Ovary (tissue), 7 donors: ENCODE measurements at regions not wholly inside any gene's neighbourhood (a gene's known extent, or its start where the extent isn't known, plus 50 kb on each side); places are given as distances from the start of the nearest gene placed in this dataset.

Experiments
- DNase-seq, 5 donors: peaks; one replicate each; pipeline ENCODE4 v3.0.0-alpha.2; 2019 to 2020
- H3K27ac ChIP-seq, 2 donors: fragments of 200-600 bp; one replicate each; pipeline versions ENCODE4 v1.5.1 to v1.8.0; 2019 to 2022
- H3K27me3 ChIP-seq: fragments of 200-600 bp; one replicate; pipeline ENCODE4 v1.8.0; 2022
- H3K36me3 ChIP-seq: fragments of 200-600 bp; sonication (generic); one replicate; pipeline ENCODE4 v1.5.1; 2019
- H3K4me1 ChIP-seq: one replicate; pipeline ENCODE4 v1.8.1; 2013; ENCODE audit warnings: mild to moderate bottlenecking, moderate library complexity; ENCODE audit not compliant: insufficient read depth
- H3K4me3 ChIP-seq: fragments of 200-600 bp; sonication (generic); one replicate; pipeline ENCODE4 v1.5.1; 2017
- H3K9me3 ChIP-seq, 2 donors: fragments of 200-600 bp in 1 of 2; sonication (generic) in 1 of 2; one replicate each; pipeline versions ENCODE4 v1.5.1 to v1.8.1; 2013 to 2019; ENCODE audit warnings: mild to moderate bottlenecking in 1 of 2, moderate library complexity in 1 of 2
- EP300 ChIP-seq: sonication (generic); formaldehyde crosslinking; IDR thresholded peaks from one replicate; pipeline ENCODE4 v1.6.1; 2017; ENCODE audit warnings: antibody characterized with exemption
- POLR2A ChIP-seq: fragments of 450-650 bp; IDR thresholded peaks from one replicate; pipeline ENCODE4 v1.6.1; 2017; ENCODE audit warnings: antibody characterized with exemption, mild to moderate bottlenecking, moderate library complexity
- WGBS, 3 donors: extraction: QIAGEN DNeasy Blood & Tissue Kit in 1 of 3; methylation state at CpG; one replicate each; pipeline versions ENCODE4 v1.1.5 to v1.1.7; 2013 to 2017; 5-methylcytosine and 5-hydroxymethylcytosine counted together
- intact Hi-C, 4 donors: fragments of 100-400 bp; cut with DNase I; formaldehyde crosslinking; loops; one replicate each; pipeline versions ENCODE4 v1.11.0 to v1.15.1; 2022 to 2023
- TF ChIP-seq, protein P1 (sequence below), 3 donors: fragments of 450-650 bp in 2 of 3; fragments of 200-600 bp in 1 of 3; IDR thresholded peaks; one replicate each; pipeline versions ENCODE4 v1.5.1 to v1.8.0; 2016 to 2022; ENCODE audit warnings: antibody characterized with exemption in 3 of 3, mild to moderate bottlenecking in 1 of 3
- donor health status: DM: no; HTN: no; CAD: no; lungs with moderate emphysema.
- donor health status: DM: no; HTN: no; CAD: no.
- donor health status: Bipolar disorder and iron deficiency.
- donor health status: DM: no; HTN: no; CAD: no.
- donor health status: DM: yes; HTN: yes; CAD: no.

DNA sequence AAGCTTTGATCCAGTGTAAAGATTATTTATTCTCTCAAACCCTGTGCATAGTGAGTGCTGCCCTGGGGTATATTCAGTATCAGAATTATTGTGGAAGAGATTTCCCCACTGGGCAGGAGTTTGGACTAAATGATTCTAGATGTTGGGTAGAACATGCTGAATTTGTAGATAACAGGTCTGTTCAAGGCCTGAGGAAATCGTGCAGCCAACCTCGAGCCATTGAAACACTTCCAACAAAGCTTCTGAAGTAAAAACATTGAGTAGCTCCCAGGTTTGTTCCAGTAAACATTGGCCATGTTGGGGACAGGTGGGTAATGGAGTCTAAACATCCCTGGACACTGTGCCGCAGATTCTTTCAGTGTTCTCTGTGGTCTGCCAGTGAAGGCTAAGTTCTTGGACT is 87.5 kb downstream of the LLPH start:
- TF ChIP-seq EP300 (no peak), POLR2A (no peak)
- TF ChIP-seq, protein P1, sequence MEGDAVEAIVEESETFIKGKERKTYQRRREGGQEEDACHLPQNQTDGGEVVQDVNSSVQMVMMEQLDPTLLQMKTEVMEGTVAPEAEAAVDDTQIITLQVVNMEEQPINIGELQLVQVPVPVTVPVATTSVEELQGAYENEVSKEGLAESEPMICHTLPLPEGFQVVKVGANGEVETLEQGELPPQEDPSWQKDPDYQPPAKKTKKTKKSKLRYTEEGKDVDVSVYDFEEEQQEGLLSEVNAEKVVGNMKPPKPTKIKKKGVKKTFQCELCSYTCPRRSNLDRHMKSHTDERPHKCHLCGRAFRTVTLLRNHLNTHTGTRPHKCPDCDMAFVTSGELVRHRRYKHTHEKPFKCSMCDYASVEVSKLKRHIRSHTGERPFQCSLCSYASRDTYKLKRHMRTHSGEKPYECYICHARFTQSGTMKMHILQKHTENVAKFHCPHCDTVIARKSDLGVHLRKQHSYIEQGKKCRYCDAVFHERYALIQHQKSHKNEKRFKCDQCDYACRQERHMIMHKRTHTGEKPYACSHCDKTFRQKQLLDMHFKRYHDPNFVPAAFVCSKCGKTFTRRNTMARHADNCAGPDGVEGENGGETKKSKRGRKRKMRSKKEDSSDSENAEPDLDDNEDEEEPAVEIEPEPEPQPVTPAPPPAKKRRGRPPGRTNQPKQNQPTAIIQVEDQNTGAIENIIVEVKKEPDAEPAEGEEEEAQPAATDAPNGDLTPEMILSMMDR (IDR thresholded peaks at IDR 0.05), result no peak
- 7 to 13% (median 13%) methylated on average over 3 of the region's 3 CpGs for WGBS, 3 donors
- Histone ChIP-seq H3K27me3 (no peaks in the 10 kb centered on the region), H3K36me3 (no peaks in the 10 kb centered on the region), H3K27ac (no peak overlapping the region), H3K4me3 (no peak overlapping the region), H3K9me3 (no peaks in the 10 kb centered on the region), H3K4me1 (no peaks in the 10 kb centered on the region)
- no peak for DNase-seq
- intact Hi-C loops, result no loop called here

DNA sequence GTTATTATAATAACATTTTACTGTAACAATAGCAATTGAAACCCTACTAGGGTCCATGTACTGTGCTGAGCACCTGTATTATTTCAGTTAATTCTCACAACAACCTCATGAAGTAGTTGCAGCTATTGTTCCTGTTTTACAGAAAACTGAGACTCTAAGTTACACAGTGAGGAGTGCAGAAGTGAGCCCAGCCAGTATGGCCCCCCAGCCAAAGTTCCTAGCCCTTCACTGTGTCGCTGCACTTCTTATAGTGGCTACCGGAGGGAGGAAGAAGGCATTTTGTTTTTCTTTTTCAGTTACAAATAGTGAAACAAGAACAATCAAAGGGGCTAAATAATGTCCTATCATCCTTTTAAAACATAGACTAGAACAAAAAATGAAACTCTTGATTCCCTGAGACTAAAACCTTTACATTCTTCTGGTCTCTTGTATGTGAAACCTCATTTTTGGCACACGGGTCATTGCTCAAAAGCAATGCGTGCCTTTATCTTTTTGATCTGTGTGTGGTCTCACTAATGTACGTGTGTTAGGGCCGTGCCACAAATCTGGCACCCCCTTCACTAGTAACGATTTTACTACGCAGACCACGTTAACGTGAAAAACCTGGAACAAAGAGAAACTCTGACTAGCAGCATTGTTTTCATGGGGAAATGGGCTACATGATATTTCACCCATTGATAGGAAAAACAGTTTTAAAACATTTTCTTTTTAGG is 88.7 kb downstream of the LLPH start:
- Histone ChIP-seq H3K4me3 (no peak overlapping the region), H3K27me3 (no peaks in the 10 kb centered on the region), H3K27ac (no peak overlapping the region), H3K36me3 (no peaks in the 10 kb centered on the region), H3K9me3 (no peaks in the 10 kb centered on the region), H3K4me1 (no peaks in the 10 kb centered on the region)
- DNase-seq, result no peak
- TF ChIP-seq, protein P1 (IDR thresholded peaks at IDR 0.05), result no peak
- TF ChIP-seq EP300 (no peak), POLR2A (no peak)
- intact Hi-C loops, result no loop called here
- WGBS, 3 donors, result 56 to 75% (median 70%) methylated on average over 10 of the region's 10 CpGs

DNA sequence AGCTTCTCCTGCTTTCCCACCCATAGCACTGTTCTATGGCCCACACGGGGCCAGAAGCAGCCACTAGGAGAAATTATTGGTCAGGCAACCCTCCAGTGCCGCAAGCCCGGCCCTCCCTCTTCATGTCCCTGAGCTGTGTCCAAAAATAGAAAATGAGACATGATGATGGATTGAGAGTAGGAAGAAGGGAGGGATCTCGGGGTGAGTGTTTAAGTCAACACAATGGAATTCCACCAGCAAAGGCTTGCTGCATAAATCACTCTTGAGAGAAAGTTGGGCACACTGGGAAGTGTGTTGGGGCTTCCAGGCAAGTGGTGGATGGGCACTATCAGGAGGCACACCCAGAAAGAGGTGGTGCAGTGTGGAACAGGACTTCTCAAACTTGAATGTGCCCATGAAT is 94.2 kb downstream of the LLPH start:
- Histone ChIP-seq H3K27me3 (no peaks in the 10 kb centered on the region), H3K4me1 (no peaks in the 10 kb centered on the region), H3K36me3 (no peaks in the 10 kb centered on the region), H3K9me3 (no peaks in the 10 kb centered on the region), H3K27ac (no peak overlapping the region), H3K4me3 (no peak overlapping the region)
- peak in 1 of 5 donors; percentile 20 for DNase-seq
- no peak for TF ChIP-seq POLR2A
- TF ChIP-seq, protein P1 (IDR thresholded peaks at IDR 0.05), result no peak
- TF ChIP-seq EP300, result no peak
- 13 to 29% (median 21%) methylated on average over 4 of the region's 4 CpGs for WGBS, 3 donors
- intact Hi-C loops, result no loop called here

DNA sequence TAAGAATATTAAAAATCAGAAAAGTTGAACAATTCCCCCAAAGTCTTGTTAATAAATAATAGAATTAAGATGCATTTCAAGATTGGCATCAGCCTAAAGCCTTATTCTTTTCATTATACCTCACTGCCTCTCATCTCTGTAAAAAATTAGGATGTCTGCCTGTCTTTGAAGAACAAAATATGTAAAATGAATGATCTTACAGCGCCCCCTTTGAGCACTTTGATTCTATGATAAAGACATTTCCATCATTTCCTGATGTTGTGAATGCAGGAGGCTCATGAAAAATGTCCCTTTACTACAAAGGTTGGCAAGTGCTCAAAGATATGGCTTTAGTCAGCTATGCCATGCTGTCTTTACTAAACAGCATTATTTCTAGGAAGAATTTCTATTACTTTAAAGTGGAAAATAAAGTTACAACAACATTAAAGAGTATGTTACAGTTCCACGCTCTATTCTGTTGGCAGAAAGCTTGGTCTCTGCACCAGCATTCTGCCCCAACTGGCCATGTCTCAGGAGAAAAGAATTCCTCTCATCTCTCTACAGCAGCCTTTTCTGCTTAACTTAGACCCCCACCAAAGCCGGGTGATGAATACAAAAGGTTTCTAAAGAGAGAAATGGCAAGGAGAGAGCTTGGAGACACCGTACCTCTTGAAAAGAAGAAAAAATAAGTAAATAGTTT is 95.1 kb downstream of the LLPH start:
- 56 to 62% (median 59%) methylated on average over 4 of the region's 4 CpGs for WGBS, 3 donors
- no peak overlapping the region for H3K4me3 ChIP-seq
- no peak for TF ChIP-seq EP300
- intact Hi-C loops, result no loop called here
- H3K36me3 ChIP-seq, result no peaks in the 10 kb centered on the region
- H3K9me3 ChIP-seq, result no peaks in the 10 kb centered on the region
- H3K27me3 ChIP-seq, result no peaks in the 10 kb centered on the region
- DNase-seq, result no peak
- H3K27ac ChIP-seq, result no peak overlapping the region
- no peaks in the 10 kb centered on the region for H3K4me1 ChIP-seq

DNA sequence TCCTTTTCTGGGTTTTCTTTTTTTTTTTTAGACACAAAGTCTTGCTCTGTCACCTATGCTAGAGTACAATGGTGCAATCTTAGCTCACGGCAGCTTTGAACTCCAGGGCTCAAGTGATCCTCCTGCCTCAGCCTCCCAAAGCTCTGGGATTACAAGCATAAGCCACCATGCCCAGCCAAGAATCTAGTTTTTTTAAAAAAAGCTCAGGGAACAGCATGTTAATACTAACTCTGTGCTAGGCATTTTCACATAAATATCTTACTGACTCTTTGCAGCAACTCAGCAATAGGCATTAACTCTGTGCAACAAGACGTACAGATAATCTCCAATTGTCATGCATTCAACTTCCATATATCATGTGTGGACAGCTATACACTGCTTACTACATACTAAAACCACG is 97.4 kb downstream of the LLPH start:
- no peaks in the 10 kb centered on the region for H3K27me3 ChIP-seq
- no peak overlapping the region for H3K27ac ChIP-seq
- no peaks in the 10 kb centered on the region for H3K36me3 ChIP-seq
- H3K4me1 ChIP-seq, result no peaks in the 10 kb centered on the region
- no peak overlapping the region for H3K4me3 ChIP-seq
- H3K9me3 ChIP-seq, result no peaks in the 10 kb centered on the region
- 90 to 92% (median 91%) methylated on average over 3 of the region's 3 CpGs for WGBS, 3 donors
- TF ChIP-seq POLR2A (no peak), EP300 (no peak)
- TF ChIP-seq, protein P1 (IDR thresholded peaks at IDR 0.05), result no peak
- intact Hi-C loops, result no loop called here
- DNase-seq, result no peak
